ENCODE measurements at regions not wholly inside any gene's neighbourhood (a gene's known extent, or its start where the extent isn't known, plus 50 kb on each side); places are given as distances from the start of the nearest gene placed in this dataset.

DNA sequence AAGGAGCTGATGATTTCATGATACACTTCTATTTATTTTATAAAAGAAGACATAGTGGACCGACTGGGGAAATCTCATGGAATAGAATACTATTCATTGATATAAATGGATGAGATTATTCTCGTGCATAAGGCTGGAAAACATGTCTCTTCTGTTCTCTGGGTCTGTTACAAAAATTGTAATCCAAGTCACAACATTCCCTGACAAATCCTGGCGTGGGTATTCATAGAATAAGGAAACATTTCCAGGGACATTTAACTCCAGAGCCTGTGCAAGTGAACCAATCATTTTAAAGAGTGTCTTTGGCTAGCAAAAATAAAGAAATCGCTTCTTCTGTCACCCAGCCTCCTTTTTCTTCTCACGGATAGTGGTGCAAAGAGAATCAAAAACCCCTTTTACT lies 1148.5 kb upstream of the AUTS2 start:
- Histone ChIP-seq H4K5ac (ENCODE audit: low read depth, low read length) (no peak overlapping the region), H3K56ac (ENCODE audit: extremely low read depth, insufficient read depth, low read length) (no peak overlapping the region), H3K9me1 (ENCODE audit: insufficient read depth, low read length) (no peaks in the 10 kb centered on the region), H3K4me2 (ENCODE audit: low read depth, low read length) (no peak overlapping the region), H3K9me3 (ENCODE audit: control insufficient read depth, insufficient read depth, low read length) (peaks cover 14% of the 10 kb centered on the region), H3K79me1 (ENCODE audit: low read depth in 1 of 2, low read length in 2 of 2) (no peaks in the 10 kb centered on the region), H2BK120ac (ENCODE audit: low read depth, low read length) (no peak overlapping the region), H2BK15ac (ENCODE audit: low read depth, low read length) (no peak overlapping the region), H2BK5ac (ENCODE audit: low read depth, low read length, poor library complexity, severe bottlenecking) (no peak overlapping the region), H3K4me3 (ENCODE audit: insufficient read depth, low read depth, low read length) (no peak overlapping the region), H4K8ac (ENCODE audit: low read depth in 2 of 2, low read length in 2 of 2) (no peak overlapping the region), H2AK5ac (ENCODE audit: low read depth, low read length) (no peak overlapping the region), H2AFZ (replicated peaks; ENCODE audit: low read length, poor library complexity) (no peak overlapping the region), H2AK9ac (replicated peaks; ENCODE audit: low read depth, low read length, poor library complexity) (no peak overlapping the region), H2BK20ac (ENCODE audit: low read depth, low read length) (no peak overlapping the region), H3K9ac (ENCODE audit: low read depth, low read length) (no peak overlapping the region), H3K18ac (ENCODE audit: low read depth, low read length) (no peak overlapping the region), H4K91ac (ENCODE audit: insufficient read depth, low read depth, low read length) (no peak overlapping the region), H3K27ac (ENCODE audit: insufficient read depth, low read length) (no peak overlapping the region), H3K36me3 (ENCODE audit: control insufficient read depth, insufficient read depth, low read length) (no peaks in the 10 kb centered on the region), H3K27me3 (ENCODE audit: control insufficient read depth, insufficient read depth, low read length) (no peaks in the 10 kb centered on the region), H4K20me1 (ENCODE audit: insufficient read depth, low read length) (no peaks in the 10 kb centered on the region), H3K4ac (ENCODE audit: low read depth, low read length) (no peak overlapping the region), H3K4me1 (ENCODE audit: control insufficient read depth, insufficient read depth, low read length) (no peaks in the 10 kb centered on the region), H3K14ac (replicated peaks; ENCODE audit: low read depth, low read length) (no peak overlapping the region), H3K23ac (ENCODE audit: low read depth, low read length) (no peak overlapping the region)
- no TSS peak for BruUV-seq (replicated peaks)
- intact Hi-C loops (cut with micrococcal nuclease) = no loop called here
- in situ Hi-C loops (cut with MboI; ENCODE audit: low sequenced_read_pairs) = no loop called here
- ChIA-PET CTCF (no interaction called here), POLR2A (ENCODE audit: unreplicated experiment) (no interaction called here)
- ATAC-seq (ENCODE audit: low read depth) (no peak), DNase-seq (no peak)
- dilution Hi-C loops (cut with HindIII; ENCODE audit: low sequenced_read_pairs, unreplicated experiment) = no loop called here
- no peak for TF ChIP-seq MAZ (IDR thresholded peaks at IDR 0.05; ENCODE audit: borderline replicate concordance, low read depth, low read length)
- WGBS, 2 experiments (ENCODE audit: extremely low coverage in 2 of 2, insufficient read length in 1 of 2) = no CpG with 5 or more reads among the region's 5 CpGs

Measured in IMR-90 (cell line).